ENCODE measurements at regions not wholly inside any gene's neighbourhood (a gene's known extent, or its start where the extent isn't known, plus 50 kb on each side); places are given as distances from the start of the nearest gene placed in this dataset.

GRCh38 chr13:110826861-110827672, 87.8 kb downstream of the ANKRD10 start:
- no peak for DNase-seq (ENCODE audit: low read depth in 2 of 2)

Data from stimulated activated CD8-positive, alpha-beta memory T cell treated with anti-CD3 and anti-CD28 coated beads, Interleukin-7, amount 100 ng/mL, for 1 hour (primary cell).